Stimulated activated CD4-positive, alpha-beta T cell treated with anti-CD3 and anti-CD28 coated beads, Interleukin-12 subunit alpha, Interleukin-12 subunit beta, amount 100 ng/mL, for 4 hours (primary cell): ENCODE measurements at regions not wholly inside any gene's neighbourhood (a gene's known extent, or its start where the extent isn't known, plus 50 kb on each side); places are given as distances from the start of the nearest gene placed in this dataset.

Source experiments
- DNase-seq: peaks from one replicate; pipeline ENCODE4 v3.0.0-alpha.2; 2020

DNA sequence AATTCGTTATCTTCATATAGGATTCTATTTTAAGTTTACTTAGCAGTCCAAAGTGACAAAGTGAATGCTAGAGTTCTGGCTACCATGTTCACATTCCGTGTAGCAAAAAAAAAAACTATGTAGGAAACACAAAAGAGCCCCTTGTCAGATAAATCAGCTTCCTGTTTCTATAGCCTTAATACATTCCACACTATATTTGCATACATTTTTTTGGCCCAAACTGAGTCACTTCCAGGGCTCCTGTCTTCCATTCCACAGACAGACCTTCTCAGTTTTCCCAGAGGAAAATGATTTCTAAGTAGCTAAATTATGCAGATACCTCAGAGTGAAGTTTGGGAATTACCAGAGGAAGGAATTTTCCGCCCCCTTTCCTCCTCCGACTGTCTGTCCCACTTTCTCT lies 841.9 kb upstream of the HS3ST1 start:
- no peak for DNase-seq

DNA sequence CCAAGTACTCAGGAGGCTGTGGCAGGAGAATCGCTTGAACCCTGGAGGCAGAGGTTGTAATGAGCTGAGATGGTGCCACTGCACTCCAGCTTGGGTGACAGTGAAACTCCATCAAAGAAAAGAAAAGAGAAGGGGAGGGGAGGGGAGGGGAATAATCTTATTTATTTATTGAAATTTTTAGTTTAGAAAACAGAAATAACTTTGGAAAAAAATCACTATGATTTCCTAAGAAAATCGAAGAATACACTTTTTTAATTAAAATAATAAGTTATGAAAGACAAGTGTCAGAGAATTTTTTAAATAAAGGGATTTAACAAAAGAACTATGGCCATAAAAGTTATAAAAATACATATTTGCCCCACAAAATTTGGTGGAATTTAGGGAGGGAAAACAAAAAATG lies 836.9 kb upstream of the HS3ST1 start:
- DNase-seq, result no peak

DNA sequence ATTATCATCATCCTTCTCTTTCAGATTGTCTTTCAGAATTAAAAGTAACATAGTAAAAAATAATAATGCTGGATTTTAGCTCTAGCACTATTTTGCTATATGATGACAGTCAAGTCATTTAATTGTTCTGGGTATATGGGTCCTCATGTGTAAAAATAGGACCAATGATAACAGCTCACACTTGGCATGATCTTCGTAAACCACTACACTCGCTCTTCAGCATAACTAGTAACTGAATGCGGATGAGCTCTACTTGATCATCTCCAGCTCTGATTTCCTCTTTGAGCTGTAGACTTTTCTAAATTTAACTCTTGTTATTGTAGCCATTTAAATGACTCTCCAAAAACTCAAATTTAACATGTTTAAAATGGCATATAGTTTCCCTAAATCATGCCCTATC lies 831.8 kb upstream of the HS3ST1 start:
- DNase-seq, result no peak

- no peak for DNase-seq
Measured at GRCh38 chr4:12244973-12245372, 816.3 kb upstream of the HS3ST1 start.

- no peak for DNase-seq
Measured at GRCh38 chr4:12242354-12242753, 813.7 kb upstream of the HS3ST1 start.

- DNase-seq, result no peak
Measured at GRCh38 chr4:12239897-12240636, 811.4 kb upstream of the HS3ST1 start.

- no peak for DNase-seq
Measured at GRCh38 chr4:12231098-12231497, 802.4 kb upstream of the HS3ST1 start.

DNA sequence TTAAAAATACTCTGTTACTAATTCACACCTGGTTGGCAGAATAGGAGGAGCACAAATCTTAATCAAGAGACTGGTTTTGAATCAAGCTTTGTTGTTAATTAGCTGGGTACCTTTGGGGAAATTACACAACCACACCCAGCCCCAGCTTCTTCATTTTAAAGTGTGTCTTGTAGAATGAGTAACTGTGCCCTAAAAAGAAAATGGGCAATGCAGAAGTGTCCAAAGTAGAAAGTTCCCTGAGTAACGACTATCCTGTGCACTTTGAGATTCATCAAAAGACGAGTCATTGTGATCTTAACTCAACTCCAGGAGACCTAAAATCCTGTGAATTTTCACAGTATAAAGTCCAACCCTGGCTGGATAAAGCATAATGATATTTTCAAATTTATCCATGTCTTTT lies 792.3 kb upstream of the HS3ST1 start:
- DNase-seq, result no peak

- DNase-seq, result no peak
Measured at GRCh38 chr4:12211636-12212035, 782.9 kb upstream of the HS3ST1 start.

DNA sequence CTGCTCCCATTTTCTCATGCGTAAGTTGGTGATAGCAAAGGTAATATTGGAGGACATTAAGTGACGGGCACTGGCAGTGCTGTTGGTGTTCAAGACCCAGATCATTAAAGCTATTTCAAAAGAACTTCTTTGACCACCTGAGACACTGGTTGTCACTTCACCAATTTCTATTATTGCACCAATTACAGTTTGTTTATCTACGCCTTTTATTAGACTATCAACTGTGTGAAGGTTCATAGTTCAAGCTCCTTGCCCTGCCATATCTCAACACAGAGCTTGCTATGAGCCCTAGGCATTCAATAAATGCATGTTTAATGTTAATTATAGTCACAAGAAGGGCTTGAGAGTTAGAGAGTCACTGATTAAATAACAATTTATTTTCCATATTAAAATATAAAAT lies 778.7 kb upstream of the HS3ST1 start:
- DNase-seq, result no peak

DNA sequence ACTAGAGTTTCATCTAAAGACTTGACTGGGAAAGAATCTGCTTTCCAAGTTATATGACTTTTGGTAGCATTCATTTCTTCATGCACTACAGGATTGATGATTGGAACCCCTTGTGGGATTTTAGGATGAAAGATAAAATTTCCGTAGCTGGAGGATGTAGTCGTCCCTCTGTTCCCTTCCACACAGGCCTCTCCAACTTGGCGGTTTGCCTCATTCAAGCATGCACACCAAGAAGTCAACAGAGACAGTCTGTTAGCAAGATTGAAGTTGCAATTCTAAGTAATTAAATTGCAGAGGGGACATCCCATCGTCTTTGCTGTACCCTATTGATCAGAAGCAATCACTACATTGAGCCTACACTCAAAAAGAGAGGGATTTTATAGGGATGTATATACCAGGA lies 777.4 kb upstream of the HS3ST1 start:
- no peak for DNase-seq

- DNase-seq, result no peak
Measured at GRCh38 chr4:12203945-12204344, 775.3 kb upstream of the HS3ST1 start.

- DNase-seq, result no peak
Measured at GRCh38 chr4:12200226-12200625, 771.5 kb upstream of the HS3ST1 start.

DNA sequence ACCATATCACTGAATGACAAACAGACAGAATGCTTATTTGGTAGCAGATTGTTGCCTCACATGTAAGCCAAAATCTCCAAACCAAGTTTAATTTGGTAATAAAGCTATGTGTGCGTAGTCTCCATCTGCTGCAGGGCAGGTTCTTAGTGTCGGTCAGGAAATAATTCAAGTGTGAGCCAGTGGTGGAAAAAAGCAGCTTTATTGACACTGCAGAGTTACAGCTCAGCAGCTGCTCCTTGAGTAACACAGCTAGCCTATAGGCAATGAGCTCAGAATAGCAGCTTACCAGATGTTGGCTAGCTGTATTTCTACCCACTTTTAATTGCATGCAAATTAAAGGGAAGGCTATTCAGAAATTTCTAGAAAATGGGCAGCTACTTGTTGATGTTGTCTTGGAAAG lies 757.8 kb upstream of the HS3ST1 start:
- DNase-seq, result no peak

DNA sequence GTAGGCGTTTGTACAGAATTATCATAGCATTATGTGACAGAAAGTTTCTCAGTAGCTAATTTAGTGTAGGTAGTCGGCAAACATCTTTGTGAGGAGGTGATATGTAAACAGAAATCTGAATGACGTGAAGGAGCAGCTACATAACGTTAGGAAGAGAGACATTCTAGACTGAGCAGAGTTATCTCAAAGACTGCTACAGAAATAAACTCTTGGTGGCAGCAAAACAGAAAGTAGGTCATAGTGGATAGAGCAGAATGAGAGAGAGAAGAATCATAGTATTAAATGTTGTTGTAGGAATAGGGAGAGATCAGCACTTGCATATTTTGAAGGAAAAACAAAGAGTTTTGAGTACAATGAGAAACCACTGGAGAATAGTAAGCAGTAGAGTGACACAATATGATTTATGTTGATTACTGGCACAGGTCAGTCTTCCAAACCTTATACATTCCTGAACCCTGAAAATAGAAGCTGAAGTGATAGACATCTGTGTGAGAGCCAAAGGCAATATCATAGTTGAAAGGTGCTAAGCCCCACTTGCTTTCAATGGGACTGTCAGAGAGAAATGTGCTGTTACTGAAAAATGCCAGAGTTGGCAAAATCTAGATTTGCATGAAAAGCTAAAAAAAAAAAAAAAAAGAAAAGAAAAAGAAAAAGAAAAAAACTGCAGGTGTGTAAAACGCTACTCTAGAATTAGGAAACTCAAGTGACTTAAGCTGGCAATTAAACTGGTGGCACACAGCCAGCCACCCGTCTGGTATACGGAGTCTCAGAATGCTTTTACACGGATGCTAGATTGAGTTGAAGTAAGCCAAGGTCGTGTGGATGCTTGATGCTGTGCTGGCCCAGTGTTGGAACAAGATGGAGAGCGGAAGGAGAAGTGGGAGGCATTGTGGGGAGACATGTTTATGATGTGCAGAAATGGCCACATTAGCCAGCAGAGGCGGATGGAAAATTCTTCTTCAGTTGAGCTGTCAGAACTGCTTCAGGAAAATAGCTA lies 750.2 kb upstream of the HS3ST1 start:
- DNase-seq, result no peak

DNA sequence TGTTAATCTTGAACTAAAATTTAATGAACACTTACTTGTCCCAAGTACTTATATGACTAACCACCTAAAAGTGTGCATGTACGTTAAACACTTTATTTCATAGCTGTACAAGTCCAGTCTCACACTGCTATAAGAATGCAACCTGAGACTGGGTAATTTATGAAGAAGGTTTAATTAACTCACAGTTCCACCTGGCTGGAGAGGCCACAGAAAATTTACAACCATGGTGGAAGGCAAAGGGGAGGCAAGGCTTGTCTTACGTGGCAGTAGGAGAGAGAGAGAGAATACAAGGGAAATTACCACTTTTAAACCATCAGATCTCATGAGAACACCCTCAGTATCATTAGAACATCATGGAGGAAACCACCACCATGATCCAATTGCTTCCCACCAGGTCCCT lies 748.7 kb upstream of the HS3ST1 start:
- no peak for DNase-seq

DNA sequence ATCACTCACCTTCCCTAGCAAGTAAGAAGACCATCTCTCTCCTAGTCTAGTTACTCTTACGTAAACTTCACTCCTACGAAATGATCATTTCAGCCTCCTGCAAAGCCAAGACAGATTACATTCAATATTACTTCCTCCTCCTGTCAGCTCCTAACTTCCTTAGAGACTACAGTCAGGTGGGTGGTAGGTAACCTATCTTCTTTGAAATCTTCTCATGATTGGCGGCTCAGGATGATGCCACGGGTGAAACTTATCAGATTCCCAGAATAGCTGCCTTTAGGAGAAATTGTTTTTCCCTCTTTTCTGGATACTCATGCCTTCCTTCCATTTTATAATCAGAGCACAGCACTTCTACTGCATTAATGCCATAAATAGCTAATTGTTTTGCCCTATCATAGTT lies 744.8 kb upstream of the HS3ST1 start:
- DNase-seq, result no peak

- no peak for DNase-seq
Measured at GRCh38 chr4:12172198-12172973, 743.7 kb upstream of the HS3ST1 start.

DNA sequence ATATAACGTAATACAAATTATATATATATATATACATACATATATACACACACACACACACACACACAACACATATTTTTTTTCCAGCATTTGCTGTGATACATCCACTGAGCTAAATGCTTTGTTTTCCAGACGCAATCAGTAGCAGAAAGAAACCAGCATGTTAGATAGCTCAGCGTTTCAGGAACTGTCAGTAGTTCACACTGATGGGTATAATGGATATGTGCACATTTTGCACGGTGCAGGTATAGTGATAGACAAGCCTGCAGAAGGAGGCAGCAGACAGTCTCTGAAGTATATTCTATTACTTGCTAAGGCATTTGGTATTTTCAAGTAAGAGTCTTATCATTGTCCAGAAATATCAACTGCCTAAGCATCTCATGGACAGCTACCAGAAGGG lies 741.6 kb upstream of the HS3ST1 start:
- no peak for DNase-seq

DNA sequence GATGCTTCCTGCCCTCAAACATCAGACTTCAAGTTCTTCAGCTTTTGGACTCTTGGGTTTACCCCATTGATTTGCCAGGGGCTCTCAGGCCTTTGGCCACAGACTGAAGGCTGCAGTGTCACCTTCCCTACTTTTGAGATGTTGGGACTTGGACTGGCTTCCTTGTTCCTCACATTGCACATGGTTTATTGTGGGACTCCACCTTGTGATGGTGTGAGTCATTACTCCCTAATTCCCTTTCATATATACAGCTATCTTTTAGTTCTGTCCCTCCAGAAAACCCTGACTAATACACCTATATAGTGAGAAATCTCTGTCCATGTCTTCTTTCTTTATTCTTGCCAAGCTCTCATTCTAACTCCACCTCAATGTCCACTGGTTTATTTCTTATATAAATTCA lies 736.9 kb upstream of the HS3ST1 start:
- DNase-seq, result no peak

DNA sequence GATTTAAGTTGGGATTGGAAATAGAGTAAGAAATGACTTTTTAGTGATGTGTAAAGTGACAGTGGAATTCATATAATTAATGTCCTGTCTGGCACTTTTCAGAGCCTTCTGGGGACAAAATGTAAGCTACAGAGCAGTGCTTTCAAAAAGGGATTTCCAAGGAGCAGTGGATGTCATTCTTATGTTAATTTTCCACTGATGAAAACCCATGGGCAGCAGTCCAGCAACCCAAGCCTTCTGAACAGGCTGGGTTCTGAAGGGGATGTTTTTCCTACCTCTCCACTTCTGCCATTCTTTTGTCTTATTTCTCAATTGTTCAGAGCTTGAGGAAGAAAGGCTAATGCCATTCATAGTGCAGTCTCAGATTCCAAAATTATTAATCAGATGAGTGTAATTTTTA lies 717.6 kb upstream of the HS3ST1 start:
- no peak for DNase-seq

GRCh38 chr4:12145768-12146167 lies 717.1 kb upstream of the HS3ST1 start:
- no peak for DNase-seq

GRCh38 chr4:12145106-12145505 lies 716.4 kb upstream of the HS3ST1 start:
- DNase-seq, result no peak
